ENCODE measurements at regions not wholly inside any gene's neighbourhood (a gene's known extent, or its start where the extent isn't known, plus 50 kb on each side); places are given as distances from the start of the nearest gene placed in this dataset.
A peak's percentile ranks its signal among the peaks of the same experiment; 100 is the strongest.
"Not testable (repeated sequence)": the region's sequence is repeated elsewhere in the genome, so short reads cannot be mapped to it uniquely, and the experiment has no call there.

- H3K27me3 Mint-ChIP-seq, result peaks cover 34 to 54% (median 41%) of the 10 kb centered on the region in 3 donors
- H3K4me3 Mint-ChIP-seq; H3K27ac Mint-ChIP-seq; DNase-seq; ATAC-seq (ENCODE audit: low read depth in 2 of 2); H3K36me3 Mint-ChIP-seq; H3K4me1 Mint-ChIP-seq: not testable (repeated sequence)
- peaks cover 0 to 11% (median 4%) of the 10 kb centered on the region in 7 donors for H3K9me3 Mint-ChIP-seq
Observed at GRCh38 chr22:35165896-35166295, 91.4 kb upstream of the HMGXB4 start.

GRCh38 chr22:35170716-35171697, 86.3 kb upstream of the HMGXB4 start:
- ATAC-seq (ENCODE audit: low read depth in 2 of 2), result no peak
- peaks cover 0 to 4% (median 3%) of the 10 kb centered on the region in 7 donors for H3K9me3 Mint-ChIP-seq
- DNase-seq, result no peak
- peaks cover 29 to 41% (median 40%) of the 10 kb centered on the region in 3 donors for H3K27me3 Mint-ChIP-seq
- no peaks in the 10 kb centered on the region for H3K36me3 Mint-ChIP-seq
- peak overlapping the region in 1 of 8 donors; percentile 35 for H3K4me3 Mint-ChIP-seq
- no peak overlapping the region for H3K27ac Mint-ChIP-seq
- no peaks in the 10 kb centered on the region for H3K4me1 Mint-ChIP-seq

GRCh38 chr22:35172442-35172841, 84.9 kb upstream of the HMGXB4 start:
- peaks cover 32 to 43% (median 42%) of the 10 kb centered on the region in 3 donors for H3K27me3 Mint-ChIP-seq
- no peak for ATAC-seq (ENCODE audit: low read depth in 2 of 2)
- H3K36me3 Mint-ChIP-seq, result no peaks in the 10 kb centered on the region
- no peak overlapping the region for H3K4me3 Mint-ChIP-seq
- peaks cover 0 to 6% (median 5%) of the 10 kb centered on the region in 7 donors for H3K9me3 Mint-ChIP-seq
- no peaks in the 10 kb centered on the region for H3K4me1 Mint-ChIP-seq
- no peak overlapping the region for H3K27ac Mint-ChIP-seq
- DNase-seq, result no peak

- Mint-ChIP-seq H3K27me3 (peaks cover 33 to 44% (median 39%) of the 10 kb centered on the region in 3 donors), H3K4me3 (no peak overlapping the region), H3K9me3 (peaks cover 0 to 6% (median 5%) of the 10 kb centered on the region in 7 donors), H3K4me1 (no peaks in the 10 kb centered on the region), H3K27ac (no peak overlapping the region), H3K36me3 (no peaks in the 10 kb centered on the region)
- ATAC-seq (ENCODE audit: low read depth in 2 of 2), result no peak
- DNase-seq, result no peak
Observed at GRCh38 chr22:35173655-35174054, 83.6 kb upstream of the HMGXB4 start.

GRCh38 chr22:35174401-35175038, 82.8 kb upstream of the HMGXB4 start:
- Mint-ChIP-seq H3K36me3 (no peaks in the 10 kb centered on the region), H3K27ac (no peak overlapping the region), H3K27me3 (peaks cover 33 to 49% (median 40%) of the 10 kb centered on the region in 3 donors), H3K9me3 (peaks cover 0 to 6% (median 4%) of the 10 kb centered on the region in 7 donors), H3K4me3 (no peak overlapping the region), H3K4me1 (no peaks in the 10 kb centered on the region)
- no peak for DNase-seq
- ATAC-seq (ENCODE audit: low read depth in 2 of 2), result no peak

- peaks cover 0 to 6% (median 4%) of the 10 kb centered on the region in 7 donors for H3K9me3 Mint-ChIP-seq
- peak overlapping the region in 1 of 8 donors; percentile 51 for H3K4me3 Mint-ChIP-seq
- no peak for ATAC-seq (ENCODE audit: low read depth in 2 of 2)
- no peaks in the 10 kb centered on the region for H3K36me3 Mint-ChIP-seq
- H3K4me1 Mint-ChIP-seq, result no peaks in the 10 kb centered on the region
- peak overlapping the region in 1 of 6 donors; percentile 21 for H3K27ac Mint-ChIP-seq
- peaks cover 30 to 49% (median 38%) of the 10 kb centered on the region in 3 donors for H3K27me3 Mint-ChIP-seq
- DNase-seq, result no peak
Observed at GRCh38 chr22:35175392-35175791, 81.9 kb upstream of the HMGXB4 start.

- peaks cover 0 to 17% (median 6%) of the 10 kb centered on the region in 7 donors for H3K9me3 Mint-ChIP-seq
- H3K36me3 Mint-ChIP-seq, result no peaks in the 10 kb centered on the region
- H3K27me3 Mint-ChIP-seq, result peaks cover 25 to 44% (median 41%) of the 10 kb centered on the region in 3 donors
- no peak for DNase-seq
- no peak overlapping the region for H3K4me3 Mint-ChIP-seq
- H3K4me1 Mint-ChIP-seq, result no peaks in the 10 kb centered on the region
- ATAC-seq (ENCODE audit: low read depth in 2 of 2), result no peak
- H3K27ac Mint-ChIP-seq, result no peak overlapping the region
Observed at GRCh38 chr22:35177811-35178210, 79.5 kb upstream of the HMGXB4 start.

GRCh38 chr22:35178446-35178845, 78.8 kb upstream of the HMGXB4 start:
- Mint-ChIP-seq H3K4me1 (no peaks in the 10 kb centered on the region), H3K27ac (no peak overlapping the region)
- DNase-seq, result no peak

GRCh38 chr22:35183917-35184316, 73.4 kb upstream of the HMGXB4 start:
- ATAC-seq (ENCODE audit: low read depth in 2 of 2) (no peak), DNase-seq (no peak)
- H3K9me3 Mint-ChIP-seq, result peaks cover 4 to 22% (median 9%) of the 10 kb centered on the region in 7 donors
- H3K4me3 Mint-ChIP-seq, result no peak overlapping the region
- H3K27me3 Mint-ChIP-seq, result peaks cover 4 to 13% (median 8%) of the 10 kb centered on the region in 3 donors
- H3K4me1 Mint-ChIP-seq, result no peaks in the 10 kb centered on the region
- peaks cover 0 to 7% of the 10 kb centered on the region in 2 donors for H3K36me3 Mint-ChIP-seq
- H3K27ac Mint-ChIP-seq, result no peak overlapping the region

More at GRCh38 chr22:35178446-35178845, 78.8 kb upstream of the HMGXB4 start:
- peaks cover 0 to 20% (median 6%) of the 10 kb centered on the region in 7 donors for H3K9me3 Mint-ChIP-seq
- no peak for ATAC-seq (ENCODE audit: low read depth in 2 of 2)
- H3K36me3 Mint-ChIP-seq, result no peaks in the 10 kb centered on the region
- peaks cover 25 to 44% (median 35%) of the 10 kb centered on the region in 3 donors for H3K27me3 Mint-ChIP-seq
- no peak overlapping the region for H3K4me3 Mint-ChIP-seq

GRCh38 chr22:35186492-35186891, 70.8 kb upstream of the HMGXB4 start:
- Mint-ChIP-seq H3K4me1 (no peaks in the 10 kb centered on the region), H3K4me3 (no peak overlapping the region)
- DNase-seq, result no peak

GRCh38 chr22:35188930-35189329, 68.4 kb upstream of the HMGXB4 start:
- peaks cover 0 to 25% of the 10 kb centered on the region in 2 donors for H3K36me3 Mint-ChIP-seq
- H3K4me3 Mint-ChIP-seq; ATAC-seq (ENCODE audit: low read depth in 2 of 2); H3K27ac Mint-ChIP-seq; H3K4me1 Mint-ChIP-seq; DNase-seq: not testable (repeated sequence)
- peaks cover 8 to 18% (median 15%) of the 10 kb centered on the region in 3 donors for H3K27me3 Mint-ChIP-seq
- H3K9me3 Mint-ChIP-seq, result peaks cover 9 to 29% (median 24%) of the 10 kb centered on the region in 7 donors

More at GRCh38 chr22:35186492-35186891, 70.8 kb upstream of the HMGXB4 start:
- Mint-ChIP-seq H3K27me3 (peaks cover 8 to 11% (median 9%) of the 10 kb centered on the region in 3 donors), H3K9me3 (peaks cover 9 to 39% (median 27%) of the 10 kb centered on the region in 7 donors), H3K36me3 (peaks cover 0 to 25% of the 10 kb centered on the region in 2 donors), H3K27ac (no peak overlapping the region)
- no peak for ATAC-seq (ENCODE audit: low read depth in 2 of 2)

- H3K9me3 Mint-ChIP-seq, result peaks cover 9 to 29% (median 24%) of the 10 kb centered on the region in 7 donors
- ATAC-seq (ENCODE audit: low read depth in 2 of 2) (no peak), DNase-seq (no peak)
- no peaks in the 10 kb centered on the region for H3K4me1 Mint-ChIP-seq
- H3K4me3 Mint-ChIP-seq, result no peak overlapping the region
- H3K36me3 Mint-ChIP-seq, result peaks cover 0 to 25% of the 10 kb centered on the region in 2 donors
- peaks cover 8 to 18% (median 15%) of the 10 kb centered on the region in 3 donors for H3K27me3 Mint-ChIP-seq
- H3K27ac Mint-ChIP-seq, result no peak overlapping the region
Observed at GRCh38 chr22:35189559-35189958, 67.7 kb upstream of the HMGXB4 start.

GRCh38 chr22:35191412-35191811, 65.9 kb upstream of the HMGXB4 start:
- H3K4me3 Mint-ChIP-seq, result no peak overlapping the region
- peaks cover 9 to 18% (median 15%) of the 10 kb centered on the region in 3 donors for H3K27me3 Mint-ChIP-seq
- H3K4me1 Mint-ChIP-seq, result no peaks in the 10 kb centered on the region
- H3K27ac Mint-ChIP-seq, result no peak overlapping the region
- ATAC-seq (ENCODE audit: low read depth in 2 of 2) (no peak), DNase-seq (no peak)
- H3K36me3 Mint-ChIP-seq, result peaks cover 0 to 25% of the 10 kb centered on the region in 2 donors
- H3K9me3 Mint-ChIP-seq, result peaks cover 9 to 29% (median 22%) of the 10 kb centered on the region in 7 donors
